ENCODE measurements at regions not wholly inside any gene's neighbourhood (a gene's known extent, or its start where the extent isn't known, plus 50 kb on each side); places are given as distances from the start of the nearest gene placed in this dataset.

DNA sequence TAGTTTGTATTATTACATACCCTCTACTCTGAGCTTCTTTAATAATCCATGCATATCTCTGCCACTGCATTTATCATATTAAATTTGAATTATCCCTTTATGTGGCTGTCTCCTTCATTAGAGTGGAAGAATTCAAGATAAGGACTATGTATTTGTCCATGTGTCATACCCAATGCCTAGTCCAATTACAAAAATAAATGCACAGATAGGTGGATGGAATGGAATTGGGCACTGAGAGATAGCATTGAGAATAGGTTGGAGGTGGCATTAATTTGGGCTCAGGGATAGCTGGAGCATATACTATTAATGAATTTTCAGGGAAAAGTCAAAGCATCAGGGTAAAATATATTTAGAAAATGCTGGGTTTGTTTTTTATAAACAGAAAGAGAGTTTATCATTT is 893.2 kb downstream of the EPHA4 start:
- no peak for TF ChIP-seq POLR2AphosphoS5 (IDR thresholded peaks at IDR 0.05; ENCODE audit: low read depth, low read length)
- no peak for TF ChIP-seq POLR2A (IDR thresholded peaks at IDR 0.05; ENCODE audit: low read depth, low read length)
- no peak for TF ChIP-seq TAF1 (IDR thresholded peaks at IDR 0.05; ENCODE audit: low read depth, low read length)
- TF ChIP-seq SPI1 (IDR thresholded peaks at IDR 0.05; ENCODE audit: low read depth, low read length), result no peak
